IPS-11a (cell line): ENCODE measurements at regions not wholly inside any gene's neighbourhood (a gene's known extent, or its start where the extent isn't known, plus 50 kb on each side); places are given as distances from the start of the nearest gene placed in this dataset.

Source experiments
- H3K4me3 ChIP-seq: one replicate; pipeline ENCODE4 v1.5.1; 2013; ENCODE audit warnings: low read depth, low read length, control low read depth

DNA sequence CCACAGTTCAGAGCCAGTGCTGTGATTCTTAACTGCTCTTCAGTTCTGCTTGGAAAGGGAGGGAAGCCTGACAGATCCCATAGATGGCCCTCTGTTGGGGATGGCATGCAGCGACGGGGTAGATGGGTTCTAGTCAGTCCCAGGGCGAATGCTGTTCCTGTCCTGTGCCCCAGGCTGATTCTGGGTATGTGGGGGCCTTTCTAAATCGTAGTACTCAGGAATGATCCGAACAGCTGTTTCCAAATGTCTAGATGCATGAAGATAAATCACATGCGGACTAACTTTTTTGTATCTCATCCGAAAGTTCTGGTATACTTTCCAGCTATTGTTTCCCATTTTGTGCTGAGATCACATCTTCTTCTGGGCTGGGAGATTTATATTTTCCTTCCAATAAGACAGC, 186.0 kb upstream of the MKI67 start:
- no peak overlapping the region for H3K4me3 ChIP-seq

DNA sequence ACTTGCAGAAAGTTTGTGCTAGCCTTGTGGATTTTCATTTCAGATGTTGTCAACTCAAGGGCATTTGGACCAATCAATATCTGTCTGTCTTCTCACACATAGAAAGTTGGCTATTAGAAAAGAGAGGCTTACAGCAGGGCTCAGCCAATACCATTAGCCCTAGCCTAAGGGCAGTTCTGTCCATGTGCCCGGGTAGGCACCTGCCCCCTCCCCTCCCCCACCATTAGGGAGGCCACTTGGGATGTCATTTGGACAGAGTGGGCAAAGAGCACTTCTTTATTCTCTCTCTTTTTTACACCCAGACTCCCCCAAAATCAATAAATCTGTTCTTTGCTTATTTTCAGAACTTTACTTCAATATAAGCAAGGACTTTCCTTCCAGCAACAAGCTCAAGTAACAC, 188.5 kb upstream of the MKI67 start:
- H3K4me3 ChIP-seq, result no peak overlapping the region

DNA sequence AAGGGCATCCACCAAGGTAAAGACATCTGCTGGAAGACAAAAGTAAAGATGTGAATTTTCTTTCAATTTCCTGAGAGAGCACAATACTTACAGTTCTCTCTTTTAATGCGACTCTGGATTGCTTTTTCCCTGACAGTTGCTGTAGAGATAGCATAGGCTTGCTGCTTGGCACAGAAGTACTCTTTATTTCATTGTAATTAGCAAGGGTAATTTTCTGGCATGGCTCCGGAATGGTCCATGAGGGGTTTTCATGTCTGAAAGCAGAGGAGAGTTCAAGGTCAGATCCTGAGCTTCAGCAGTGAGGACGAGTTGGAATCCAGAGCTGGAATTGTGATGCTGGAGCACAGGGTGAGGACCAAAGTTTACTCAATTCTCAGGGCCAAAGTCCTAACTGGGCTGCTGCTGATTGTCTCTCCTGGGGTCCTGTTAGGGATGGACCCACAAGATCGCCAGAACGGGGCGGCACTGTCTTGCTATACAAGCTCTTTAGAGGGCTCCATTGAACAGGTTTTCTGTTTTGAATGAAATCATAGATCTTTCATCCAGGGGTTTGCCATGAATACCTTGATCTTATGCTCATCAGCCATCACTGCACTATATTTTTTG, 190.0 kb upstream of the MKI67 start:
- no peak overlapping the region for H3K4me3 ChIP-seq

DNA sequence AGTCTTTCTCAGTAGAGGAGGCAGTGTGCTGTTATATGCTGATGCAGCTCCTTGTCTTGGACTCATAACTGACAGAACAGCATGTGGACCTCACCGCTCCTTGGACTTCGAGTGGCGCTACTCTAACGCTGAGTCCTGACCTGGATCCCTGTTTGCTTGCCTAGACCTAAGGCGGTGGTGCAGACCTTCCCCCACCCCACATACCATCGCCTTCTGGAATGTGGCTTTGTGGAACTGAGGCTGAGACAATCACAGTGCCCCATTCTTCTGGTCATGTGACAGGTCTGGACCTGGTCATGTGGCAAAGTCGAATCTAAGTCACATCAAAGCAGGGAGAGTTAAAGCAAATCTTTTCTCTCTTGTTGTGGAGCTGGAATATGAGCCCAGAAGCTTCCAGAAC, 190.7 kb upstream of the MKI67 start:
- no peak overlapping the region for H3K4me3 ChIP-seq

DNA sequence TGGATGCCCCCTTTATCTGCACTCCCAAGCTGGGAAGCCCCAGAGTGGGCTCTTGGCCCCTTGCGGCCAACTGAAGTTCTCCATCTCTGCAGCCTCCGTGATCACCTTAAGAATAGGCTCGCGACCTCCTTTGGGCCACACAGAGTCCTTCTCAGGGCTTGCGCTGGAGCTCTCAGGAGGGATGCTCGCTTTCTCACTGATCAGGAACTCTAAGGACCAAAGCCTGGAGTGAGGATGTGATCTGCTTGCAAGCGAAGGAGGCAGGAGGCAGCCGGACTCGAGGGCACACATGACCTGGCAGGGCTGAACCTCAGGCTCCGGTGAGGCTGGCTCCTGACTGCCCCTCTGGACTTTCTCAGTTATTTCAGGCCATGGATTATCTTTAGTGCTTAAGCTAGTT, 192.1 kb upstream of the MKI67 start:
- H3K4me3 ChIP-seq, result no peak overlapping the region

DNA sequence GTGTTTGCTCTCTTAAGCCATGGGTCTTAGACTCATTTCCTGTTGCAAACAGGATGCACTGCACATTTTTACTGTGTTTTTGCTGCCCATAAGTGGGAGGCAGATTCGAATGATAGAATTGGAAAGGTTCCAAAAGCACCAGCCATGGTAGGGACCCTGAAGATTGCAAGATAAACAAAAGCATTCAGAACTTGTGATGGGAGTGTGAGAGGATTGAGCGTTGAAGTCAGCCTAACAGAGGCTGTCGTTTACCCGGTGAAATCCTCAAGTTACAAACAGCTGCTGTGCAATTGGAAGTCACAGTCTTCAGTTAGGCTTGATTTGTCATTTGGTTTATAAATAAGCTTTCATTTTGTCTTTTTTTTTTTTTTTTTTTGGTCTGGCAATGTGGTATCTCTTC, 192.7 kb upstream of the MKI67 start:
- no peak overlapping the region for H3K4me3 ChIP-seq

DNA sequence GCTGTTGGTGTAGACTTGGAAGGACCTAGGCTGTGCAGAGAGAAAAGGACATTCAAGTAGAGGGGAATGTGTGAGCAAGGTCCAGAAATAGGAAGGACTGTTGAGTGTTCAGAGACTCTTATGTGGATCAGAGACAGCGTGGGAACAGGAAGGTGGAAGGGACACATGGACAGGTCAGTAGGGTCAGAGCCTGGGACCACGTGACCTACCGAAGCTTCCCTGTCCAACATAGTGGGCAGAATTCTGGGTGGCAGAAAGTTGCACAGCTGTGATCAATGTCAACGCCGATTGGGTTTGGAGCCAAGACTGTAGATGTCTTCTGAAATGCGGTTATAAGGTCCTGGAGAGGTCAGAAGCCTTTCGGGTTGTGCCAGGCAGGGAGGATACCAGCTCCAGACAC, 195.9 kb upstream of the MKI67 start:
- no peak overlapping the region for H3K4me3 ChIP-seq

DNA sequence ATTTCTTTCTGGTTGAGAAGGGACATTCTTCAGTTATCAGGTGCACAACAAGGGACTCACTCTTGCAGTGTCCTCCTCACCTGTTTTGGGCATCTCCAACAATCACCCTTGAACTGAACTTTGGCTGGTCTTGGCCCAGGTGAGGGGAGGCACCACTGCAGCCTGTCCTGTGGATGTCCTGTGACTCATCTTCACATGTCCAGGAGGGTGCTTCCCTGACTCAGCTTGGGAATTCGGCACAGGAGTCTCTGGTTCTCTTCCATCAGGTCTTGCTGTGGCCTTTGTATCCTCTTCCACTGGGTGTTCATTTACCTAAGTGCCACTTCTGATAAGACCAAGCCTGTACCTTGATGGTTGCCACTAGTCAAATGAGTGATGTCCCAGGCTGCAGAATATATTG, 196.7 kb upstream of the MKI67 start:
- no peak overlapping the region for H3K4me3 ChIP-seq

DNA sequence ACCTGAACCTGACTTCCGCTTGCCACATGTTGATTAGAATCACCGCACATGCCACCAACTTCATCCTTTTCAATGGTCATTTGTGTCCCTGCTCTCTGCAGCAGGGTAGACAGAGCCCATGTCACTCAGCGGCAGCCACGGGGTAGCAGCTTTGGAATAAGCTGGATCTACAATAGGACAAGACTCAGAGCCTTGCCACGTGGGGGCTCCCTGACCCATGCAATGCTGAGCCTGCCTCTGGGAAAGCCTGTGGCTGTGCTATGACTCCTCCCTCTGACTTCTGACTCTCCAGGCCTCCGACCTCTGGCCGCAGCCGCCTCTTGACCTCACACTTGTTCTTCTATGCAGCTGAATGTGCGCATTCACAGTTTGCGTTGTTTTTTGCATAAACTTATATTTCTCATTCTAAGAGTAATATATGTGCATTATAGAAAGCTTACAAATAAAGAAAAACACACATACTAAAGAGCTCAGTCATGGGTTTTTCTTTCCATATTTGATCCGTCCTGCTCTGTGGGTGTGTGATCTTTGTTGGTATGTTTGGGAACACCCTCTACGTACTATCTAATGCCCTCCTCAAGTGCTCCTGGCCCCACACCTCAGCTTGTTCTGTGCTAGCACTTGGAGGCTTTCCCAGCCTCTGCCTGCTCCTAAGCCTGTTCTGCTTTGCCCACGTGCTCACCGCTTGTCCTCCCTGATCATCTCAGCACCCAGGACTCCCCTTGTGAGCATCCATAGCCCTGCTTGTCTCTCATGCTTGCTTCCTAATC, 198.0 kb upstream of the MKI67 start:
- no peak overlapping the region for H3K4me3 ChIP-seq

DNA sequence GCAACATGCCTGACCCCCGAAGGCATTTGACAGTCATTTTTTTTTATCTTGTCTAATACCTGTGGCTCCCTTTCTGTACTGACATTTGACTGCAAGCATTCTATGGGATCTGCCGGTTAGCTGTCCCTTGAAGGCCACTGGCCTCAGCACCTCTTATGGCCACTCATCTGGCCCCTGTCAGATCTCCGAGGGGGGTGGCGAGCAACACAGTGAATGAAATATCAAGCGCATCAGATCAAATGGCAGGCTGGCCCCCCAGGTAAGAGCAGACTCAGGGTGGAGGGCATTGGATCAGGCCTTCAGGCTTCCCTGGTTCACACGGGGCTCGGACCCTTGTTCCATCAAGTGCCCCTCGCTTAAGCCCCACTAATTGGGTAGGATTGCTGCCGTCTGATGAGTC, 199.6 kb upstream of the MKI67 start:
- H3K4me3 ChIP-seq, result no peak overlapping the region

DNA sequence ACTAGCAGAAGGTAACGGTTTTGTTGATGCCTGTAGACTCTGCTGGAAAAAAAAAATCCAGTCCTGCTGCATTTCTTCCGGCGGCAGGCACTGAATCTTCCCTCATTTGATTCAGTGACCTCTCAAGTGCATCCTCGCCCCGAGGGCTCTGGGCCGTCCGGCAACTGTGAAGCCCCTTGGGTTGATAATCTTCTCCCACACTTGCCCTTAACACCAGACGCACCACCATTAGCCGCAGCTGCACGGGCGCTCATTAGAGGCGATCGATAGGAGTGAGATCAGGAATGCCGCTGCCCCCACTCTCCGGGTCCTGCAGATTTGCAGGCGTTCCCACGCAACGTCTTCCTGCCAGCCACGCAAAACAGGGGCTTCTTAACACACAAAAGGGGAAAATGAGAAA, 200.0 kb upstream of the MKI67 start:
- no peak overlapping the region for H3K4me3 ChIP-seq

DNA sequence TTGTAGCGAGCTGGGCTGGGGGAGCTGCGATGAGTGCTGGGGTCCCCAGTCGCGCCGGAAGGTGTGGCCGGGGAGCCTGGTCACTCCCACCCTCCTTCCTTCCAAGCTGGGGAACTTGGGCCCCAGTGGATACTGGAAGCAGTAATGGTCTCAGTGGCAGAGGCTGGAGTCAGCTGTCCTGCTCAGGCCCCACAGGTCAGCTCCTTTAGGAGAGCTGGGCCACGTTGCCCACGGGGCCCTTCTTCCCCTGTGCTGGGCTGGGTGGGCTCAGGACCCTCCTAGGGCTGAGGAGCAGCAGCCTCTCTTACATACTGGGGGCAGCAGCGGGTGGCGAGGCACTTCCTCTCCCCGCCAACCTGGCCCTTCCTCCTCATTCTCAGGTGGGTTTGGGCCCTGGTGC, 200.6 kb upstream of the MKI67 start:
- no peak overlapping the region for H3K4me3 ChIP-seq

DNA sequence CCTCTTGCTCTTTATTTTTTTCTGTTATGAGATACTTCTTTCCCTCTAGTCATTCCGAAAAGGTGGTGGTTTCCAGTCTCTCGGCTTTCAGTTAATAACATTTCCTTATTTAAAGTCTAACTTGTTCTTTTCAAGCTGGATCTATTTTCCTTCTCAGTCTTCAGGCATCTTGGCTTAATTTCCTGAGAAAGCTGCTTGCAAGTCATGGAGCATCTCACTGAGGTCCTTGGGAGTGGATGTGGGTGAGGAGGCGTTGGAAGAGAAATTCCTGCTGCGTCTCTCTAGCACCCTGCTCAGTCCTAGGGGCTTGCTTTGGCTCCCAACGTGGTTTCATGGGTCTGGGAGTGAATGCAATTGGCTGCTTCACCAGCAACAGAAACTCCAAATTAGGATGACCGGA, 210.2 kb upstream of the MKI67 start:
- H3K4me3 ChIP-seq, result no peak overlapping the region

DNA sequence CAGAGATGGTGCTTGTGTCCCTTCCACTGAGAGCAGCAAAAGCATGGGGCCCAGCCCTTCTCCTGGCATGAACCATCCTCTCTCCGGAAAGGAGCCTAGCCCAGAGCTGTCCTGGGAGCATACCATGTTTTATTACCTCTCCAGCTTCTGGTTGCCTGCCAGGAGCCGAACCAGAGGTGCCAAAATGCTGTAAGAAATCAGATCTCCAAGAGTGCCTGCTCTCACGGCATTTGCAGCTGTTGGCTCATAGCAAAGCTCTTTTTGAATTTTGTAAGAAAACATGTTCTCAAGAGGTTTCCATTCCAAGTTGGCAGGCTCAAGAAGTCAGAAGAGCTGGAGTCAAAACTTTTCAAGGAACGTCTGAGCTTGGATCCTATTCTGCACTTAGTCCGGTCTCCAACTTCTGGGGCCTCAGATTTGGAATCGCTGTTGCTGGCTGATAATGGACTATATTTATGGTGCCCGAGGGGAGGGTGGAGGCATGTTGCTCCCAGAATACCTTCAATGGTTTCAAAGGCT, 211.7 kb upstream of the MKI67 start:
- no peak overlapping the region for H3K4me3 ChIP-seq

DNA sequence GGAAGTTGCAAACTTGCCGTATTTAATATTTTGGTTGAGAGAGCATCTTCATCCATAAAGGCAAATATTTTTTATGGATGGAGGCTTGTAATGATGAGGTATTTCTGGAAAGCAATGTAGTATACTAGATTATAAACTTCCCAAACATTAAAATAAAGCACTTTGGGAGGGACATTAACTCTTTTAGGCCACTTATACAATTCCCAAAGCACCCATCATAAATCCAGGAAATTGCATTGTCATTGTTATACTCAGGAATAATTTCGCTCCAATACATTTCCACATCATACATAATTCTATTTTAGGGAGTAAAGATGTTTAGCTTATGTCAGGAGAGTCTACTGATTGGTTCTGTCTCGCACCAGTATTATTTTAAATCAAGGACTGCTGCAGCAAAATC, 212.7 kb upstream of the MKI67 start:
- H3K4me3 ChIP-seq, result no peak overlapping the region

DNA sequence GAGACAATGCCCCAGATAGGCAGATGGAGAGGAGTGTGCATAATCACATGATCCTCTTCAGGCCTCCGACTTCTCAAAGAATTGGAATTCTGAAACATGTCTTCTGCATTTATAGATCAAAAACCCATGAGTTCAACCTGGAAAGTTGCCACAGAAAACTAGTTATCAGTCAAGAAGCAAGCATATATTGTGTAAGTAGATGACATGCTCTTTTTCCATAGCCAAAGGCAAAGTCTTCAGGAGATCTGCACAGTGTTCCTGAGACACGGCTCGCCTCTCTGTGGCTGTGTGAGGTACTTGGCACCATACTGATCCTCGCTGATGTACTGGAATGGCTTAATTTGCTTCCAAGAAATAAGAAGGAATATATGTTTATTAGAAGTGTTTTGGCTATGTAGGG, 213.5 kb upstream of the MKI67 start:
- H3K4me3 ChIP-seq, result no peak overlapping the region

DNA sequence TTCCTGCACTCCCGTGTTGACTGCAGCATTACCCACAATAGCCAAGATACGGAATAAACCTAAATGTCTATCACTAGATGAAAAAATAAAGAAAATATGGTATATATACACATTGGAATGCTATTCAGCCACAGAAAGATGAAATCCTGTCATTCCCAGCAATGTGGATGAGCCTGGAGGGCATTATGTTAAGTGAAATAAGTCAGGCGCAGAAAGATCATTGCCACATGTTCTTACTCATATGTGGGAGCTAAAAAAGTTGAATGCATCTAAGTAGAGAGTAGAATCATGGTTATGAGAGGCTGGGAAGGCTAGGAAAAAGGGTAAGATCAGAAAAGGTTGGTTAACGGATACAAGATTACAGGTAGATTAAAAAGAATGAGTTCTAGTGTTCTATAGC, 219.1 kb upstream of the MKI67 start:
- no peak overlapping the region for H3K4me3 ChIP-seq

DNA sequence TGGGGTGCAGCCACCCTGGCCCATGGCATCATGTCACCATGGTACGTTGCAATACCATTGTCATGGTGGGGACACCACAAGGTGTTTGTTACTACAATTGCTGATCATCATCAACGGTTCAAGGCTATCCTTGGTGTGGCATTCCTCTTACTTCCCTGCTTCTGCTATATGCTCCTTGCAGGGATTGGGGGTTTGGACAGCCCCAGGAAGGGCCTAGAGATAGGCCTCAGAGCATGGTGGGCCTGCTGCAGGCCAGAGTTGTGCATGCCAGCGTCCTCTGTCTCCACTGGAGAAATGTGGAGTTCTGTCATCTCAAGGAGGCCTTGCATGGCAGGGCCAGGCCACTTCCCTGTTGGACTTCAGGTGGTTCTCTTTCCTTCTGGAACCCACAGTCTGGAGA, 234.6 kb upstream of the MKI67 start:
- no peak overlapping the region for H3K4me3 ChIP-seq

DNA sequence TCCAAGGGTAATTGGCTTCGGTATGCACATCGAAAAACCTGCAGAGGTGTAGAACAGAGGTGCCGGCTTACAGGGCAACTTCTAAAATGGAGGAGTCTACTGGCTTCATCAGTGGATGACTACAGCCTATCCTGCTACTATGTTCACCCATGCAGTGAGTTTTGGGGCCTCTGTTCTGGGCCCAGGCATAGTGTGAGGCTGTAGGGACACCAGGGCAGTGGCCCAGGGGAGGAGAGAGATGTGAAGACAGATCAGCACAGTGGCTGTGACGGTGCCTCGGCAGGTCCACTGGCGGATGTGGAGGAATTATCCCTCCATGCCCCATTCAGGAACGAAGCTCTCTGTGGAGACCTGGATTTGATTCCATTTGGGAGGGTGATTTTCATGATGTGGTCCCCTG, 235.3 kb upstream of the MKI67 start:
- H3K4me3 ChIP-seq, result no peak overlapping the region

DNA sequence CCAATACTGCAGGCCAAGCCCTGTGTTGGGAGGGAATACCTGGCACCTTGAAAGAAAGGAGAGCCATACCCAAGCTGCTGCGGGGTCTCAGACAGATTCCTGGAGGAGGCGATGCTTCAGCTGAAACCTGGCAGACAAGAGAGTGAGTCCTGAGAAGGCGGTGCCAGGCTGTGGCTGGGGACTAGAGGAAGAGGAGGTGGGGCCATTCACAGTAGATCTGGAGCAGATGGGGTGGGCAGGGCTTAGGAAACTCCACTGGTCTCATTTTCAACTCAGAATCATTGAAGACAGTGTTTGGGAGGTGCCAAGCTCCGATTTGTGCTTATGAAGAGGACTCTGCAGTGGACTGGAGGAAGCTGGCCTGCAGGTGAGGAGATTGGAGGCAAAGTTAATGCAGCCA, 236.3 kb upstream of the MKI67 start:
- H3K4me3 ChIP-seq, result no peak overlapping the region

DNA sequence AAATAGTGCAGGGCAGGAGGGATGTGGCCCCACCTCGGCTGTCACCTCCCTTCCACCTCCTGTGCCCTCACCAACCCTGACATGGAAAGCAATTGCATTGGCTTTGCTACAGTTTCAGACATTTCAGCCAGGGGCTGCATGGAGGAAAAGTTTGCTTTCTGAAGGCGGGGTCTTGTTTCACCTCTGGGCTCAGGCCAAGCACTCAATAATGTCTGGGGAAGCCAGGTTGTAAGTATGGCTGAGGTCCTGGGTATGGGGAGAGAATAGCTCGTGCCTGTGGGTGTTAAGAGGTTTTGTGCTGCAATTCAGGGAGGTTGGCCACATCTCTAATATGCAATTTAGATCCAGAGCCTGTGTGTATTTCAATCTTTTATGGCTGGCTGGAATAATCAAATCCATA, 238.4 kb upstream of the MKI67 start:
- H3K4me3 ChIP-seq, result no peak overlapping the region

DNA sequence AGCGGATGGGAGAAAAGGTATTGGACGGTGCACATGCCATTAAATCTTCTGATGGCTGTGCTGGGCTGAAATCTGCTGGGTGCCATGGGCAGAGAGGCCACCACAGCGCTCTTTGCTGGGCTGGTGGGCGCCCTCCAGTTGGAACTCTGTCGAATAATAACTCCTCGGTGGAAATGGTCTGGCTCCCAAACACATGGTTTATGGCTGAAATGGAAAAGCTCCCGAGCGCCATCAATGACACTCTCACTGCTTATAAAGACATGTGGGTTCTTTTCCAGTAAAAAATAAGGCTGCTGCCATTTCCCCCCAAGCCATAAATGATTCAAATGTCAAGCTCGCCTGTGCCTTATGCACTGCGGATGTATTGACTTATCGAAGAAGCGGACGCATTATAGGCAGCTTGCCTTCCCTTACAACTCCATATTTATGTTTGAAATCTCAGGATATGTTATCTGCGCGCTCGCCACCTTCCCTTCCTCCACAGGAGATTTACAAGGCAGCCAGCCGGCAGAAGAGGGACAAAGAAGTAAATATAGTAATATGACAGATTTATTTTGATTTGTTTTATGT, 239.0 kb upstream of the MKI67 start:
- H3K4me3 ChIP-seq, result no peak overlapping the region
